HepG2 (cell line): ENCODE measurements at regions not wholly inside any gene's neighbourhood (a gene's known extent, or its start where the extent isn't known, plus 50 kb on each side); places are given as distances from the start of the nearest gene placed in this dataset.
"Not testable (repeated sequence)": the region's sequence is repeated elsewhere in the genome, so short reads cannot be mapped to it uniquely, and the experiment has no call there.

Source experiments
- ATAC-seq: fragments of 200-7000 bp; cut with Tn5 transposase; 3 replicates; pipeline ENCODE4 v1.9.1; 2020; ENCODE audit warnings: mild to moderate bottlenecking, moderate library complexity
- BruUV-seq: library from RNA; stranded (reverse); fragments of 400-500 nt; replicated peaks from 2 replicates; lab custom pipeline; 2021; lab: Mats Ljungman, UMichigan
- CTCF ChIA-PET: fragments of 300-600 bp; formaldehyde crosslinking; extraction: SDS; loops from one replicate; lab custom pipeline; 2021; ENCODE audit warnings: low total read pairs, inconsistent platforms, low intra/inter-chr PET ratio; lab: Yijun Ruan, JAX
- POLR2A ChIA-PET: fragments of 350-600 bp; sonication (Branson Sonifier 250); formaldehyde crosslinking; loops from one replicate; lab custom pipeline; 2020; ENCODE audit warnings: antibody characterized with exemption, inconsistent platforms; lab: Yijun Ruan, JAX
- DNase-seq: peaks from one replicate; pipeline ENCODE4 v3.0.0-alpha.2; 2015; ENCODE audit warnings: low spot score
- FAIRE-seq: peaks from 3 replicates; lab custom pipeline; 2011; peaks lifted over from hg19 to GRCh38; lab: Jason Lieb, UNC
- H2AFZ ChIP-seq: one replicate; pipeline ENCODE4 v1.6.1; 2011; ENCODE audit warnings: low read length, inconsistent platforms
- H3K27ac ChIP-seq: fragments of 300-600 bp; 3 replicates; pipeline ENCODE4 v1.8.0; 2011; ENCODE audit warnings: mixed run types, mild to moderate bottlenecking, mixed read lengths, low read length, inconsistent platforms; ENCODE audit not compliant: insufficient read depth; ENCODE audit errors: extremely low read length
- H3K27me3 ChIP-seq, 2 experiments: fragments of 200-600 bp in 1 of 2; 2 replicates in 1 of 2; 3 replicates in 1 of 2; pipeline versions ENCODE4 v1.6.0 to v1.8.0; 2011; ENCODE audit warnings: low read length in 2 of 2, mild to moderate bottlenecking in 2 of 2, moderate library complexity in 2 of 2, inconsistent platforms in 1 of 2; ENCODE audit not compliant: insufficient read depth in 2 of 2, control insufficient read depth in 1 of 2
- H3K36me3 ChIP-seq, 2 experiments: fragments of 200-600 bp in 1 of 2; replicated peaks in 1 of 2; 2 replicates in 1 of 2; 3 replicates in 1 of 2; pipeline versions ENCODE4 v1.5.1 to v1.8.0; 2011; ENCODE audit warnings: low read length in 2 of 2, inconsistent platforms in 1 of 2; ENCODE audit not compliant: insufficient read depth in 2 of 2, control insufficient read depth in 1 of 2
- H3K4me1 ChIP-seq: 2 replicates; pipeline ENCODE4 v1.5.1; 2012; ENCODE audit warnings: low read length, inconsistent platforms; ENCODE audit not compliant: insufficient read depth
- H3K4me2 ChIP-seq: 2 replicates; pipeline ENCODE4 v1.6.0; 2011; ENCODE audit warnings: low read depth, low read length, inconsistent platforms
- H3K4me3 ChIP-seq, 3 experiments: fragments of 200-600 bp in 1 of 3; sonication (generic), shearing (Covaris generic) in 1 of 3; replicated peaks in 1 of 3; 2 replicates each; pipeline ENCODE4 v1.5.1; 2011 to 2016; ENCODE audit warnings: low read length in 3 of 3, inconsistent platforms in 2 of 3, low read depth in 2 of 3, mild to moderate bottlenecking in 2 of 3, control low read depth in 1 of 3, mixed read lengths in 1 of 3; ENCODE audit not compliant: insufficient read depth in 1 of 3
- H3K79me2 ChIP-seq: one replicate; pipeline ENCODE4 v1.6.1; 2011; ENCODE audit warnings: low read length, inconsistent platforms; ENCODE audit not compliant: insufficient read depth
- H3K9ac ChIP-seq: 2 replicates; pipeline ENCODE4 v1.6.0; 2011; ENCODE audit warnings: mild to moderate bottlenecking, low read depth, low read length, inconsistent platforms; ENCODE audit not compliant: insufficient read depth
- H3K9me3 ChIP-seq: 2 replicates; pipeline ENCODE4 v1.5.1; 2012; ENCODE audit warnings: mild to moderate bottlenecking, low read length
- H4K20me1 ChIP-seq: 2 replicates; pipeline ENCODE4 v1.6.0; 2011; ENCODE audit warnings: inconsistent platforms, mild to moderate bottlenecking, low read length, moderate library complexity; ENCODE audit not compliant: insufficient read depth
- BCL6 ChIP-seq: IDR thresholded peaks from 2 replicates; pipeline ENCODE4 v1.6.1; 2016; ENCODE audit warnings: missing genetic modification reagents, missing compliant biosample characterization
- NR2F6 ChIP-seq, 2 experiments: IDR thresholded peaks; 2 replicates each; pipeline ENCODE4 v1.6.1; 2016; ENCODE audit warnings: antibody characterized with exemption in 1 of 2, mild to moderate bottlenecking in 1 of 2
- PITX1 ChIP-seq: sonication (generic); formaldehyde crosslinking; IDR thresholded peaks from 2 replicates; pipeline ENCODE4 v1.5.1; 2020; ENCODE audit warnings: mild to moderate bottlenecking, missing genetic modification reagents
- SP5 ChIP-seq: IDR thresholded peaks from 2 replicates; pipeline ENCODE4 v1.6.1; 2016; ENCODE audit warnings: low read depth, borderline replicate concordance
- TCF7 ChIP-seq: sonication (generic); IDR thresholded peaks from 2 replicates; pipeline ENCODE4 v1.6.1; 2016; ENCODE audit warnings: antibody characterized with exemption, low read depth
- ZNF614 ChIP-seq: IDR thresholded peaks from 2 replicates; pipeline ENCODE4 v1.6.1; 2018; ENCODE audit warnings: missing biosample characterization, missing genetic modification reagents, inconsistent platforms, borderline replicate concordance
- WGBS: methylation state at CpG from one replicate; pipeline ENCODE4 v1.1.6; 2017; ENCODE audit warnings: low lambda C conversion rate; 5-methylcytosine and 5-hydroxymethylcytosine counted together
- in situ Hi-C: cut with HindIII; loops from 2 replicates; pipeline ENCODE4 v1.10.0; 2017; ENCODE audit warnings: low pct_unique_long_range_greater_than_20kb; ENCODE audit not compliant: extremely low pct_ligation_motif_present
- intact Hi-C: fragments of 100-400 bp; cut with micrococcal nuclease; formaldehyde crosslinking; loops from one replicate; pipeline ENCODE4 v1.10.0; 2022; ENCODE audit not compliant: unreplicated experiment

GRCh38 chr16:88168557-88168949, 214.2 kb upstream of the ZNF469 start:
- H3K4me3 ChIP-seq; H4K20me1 ChIP-seq; POLR2A ChIA-PET; BruUV-seq; H3K9ac ChIP-seq; in situ Hi-C loops; H2AFZ ChIP-seq; H3K36me3 ChIP-seq; H3K9me3 ChIP-seq; intact Hi-C loops; H3K79me2 ChIP-seq; H3K27ac ChIP-seq; CTCF ChIA-PET; TF ChIP-seq NR2F6 (IDR thresholded peaks at IDR 0.05): not testable (repeated sequence)
- ATAC-seq, result peak; percentile 79
- Histone ChIP-seq H3K4me1 (peaks cover 21% of the 10 kb centered on the region), H3K4me2 (peak overlapping the region; percentile 12; the same call in 1 of the 2 replicates), H3K27me3 (peaks cover 1 to 28% of the 10 kb centered on the region in 2 experiments; a peak in 4 of 5 replicates)
- TF ChIP-seq SP5 (CRISPR knock-in tag) (0 out of 2 replicates have a peak, but pooled peaks have one; percentile 10), NR2F6 (CRISPR knock-in tag; IDR thresholded peaks at IDR 0.05) (0 out of 2 replicates have a peak, but pooled peaks have one; percentile 4), BCL6 (CRISPR knock-in tag) (0 out of 2 replicates have a peak, but pooled peaks have one; percentile 3), TCF7 (peak; percentile 46; the same call in 1 of the 2 replicates), ZNF614 (CRISPR knock-in tag) (peak; percentile 79; the same call in 1 of the 2 replicates), PITX1 (0 out of 2 replicates have a peak, but pooled peaks have one; percentile 30)
- under 1% methylated on average over 6 of the region's 6 CpGs for WGBS
- peak; percentile 88 for FAIRE-seq
- DNase-seq, result peak; percentile 63

- in situ Hi-C loops, DNase-seq, H3K4me3 ChIP-seq, FAIRE-seq, CTCF ChIA-PET, POLR2A ChIA-PET, H3K9me3 ChIP-seq, H2AFZ ChIP-seq, H3K36me3 ChIP-seq, H3K79me2 ChIP-seq, H4K20me1 ChIP-seq, H3K27ac ChIP-seq, H3K9ac ChIP-seq, ATAC-seq, H3K4me2 ChIP-seq, BruUV-seq, intact Hi-C loops: not testable (repeated sequence)
- WGBS, result 62% methylated on average over 22 of the region's 26 CpGs
- peaks cover 21% of the 10 kb centered on the region for H3K4me1 ChIP-seq
- peaks cover 1 to 28% of the 10 kb centered on the region in 2 experiments; a peak in 4 of 5 replicates for H3K27me3 ChIP-seq
These were observed 213.5 kb upstream of the ZNF469 start for GRCh38 chr16:88169136-88169830.
